HEK293T (cell line): ENCODE measurements at regions not wholly inside any gene's neighbourhood (a gene's known extent, or its start where the extent isn't known, plus 50 kb on each side); places are given as distances from the start of the nearest gene placed in this dataset.

Experiments used
- FOXK2 ChIP-seq: fragments of 450-650 bp; IDR thresholded peaks from 2 replicates; pipeline ENCODE4 v1.6.1; 2016; ENCODE audit warnings: mild to moderate bottlenecking
- NFRKB ChIP-seq: fragments of 450-650 bp; IDR thresholded peaks from 2 replicates; pipeline ENCODE4 v1.6.1; 2016; ENCODE audit warnings: mild to moderate bottlenecking, moderate library complexity
- SP1 ChIP-seq: fragments of 450-650 bp; IDR thresholded peaks from 2 replicates; pipeline ENCODE4 v1.6.1; 2017
- SUZ12 ChIP-seq: fragments of 450-650 bp; IDR thresholded peaks from 2 replicates; pipeline ENCODE4 v1.6.1; 2016; ENCODE audit warnings: mild to moderate bottlenecking

- TF ChIP-seq SUZ12 (no peak), NFRKB (no peak), FOXK2 (no peak), SP1 (no peak)
Observed at GRCh38 chr21:15421441-15421881, 308.3 kb upstream of the USP25 start.
